NT2/D1 (cell line): ENCODE measurements at regions not wholly inside any gene's neighbourhood (a gene's known extent, or its start where the extent isn't known, plus 50 kb on each side); places are given as distances from the start of the nearest gene placed in this dataset.

Source experiments
- YY1 ChIP-seq: IDR thresholded peaks from 2 replicates; pipeline ENCODE4 v1.6.1; 2011; ENCODE audit not compliant: insufficient read length, insufficient read depth
- ZNF274 ChIP-seq: IDR thresholded peaks from 2 replicates; pipeline ENCODE4 v1.6.1; 2011; ENCODE audit warnings: mild to moderate bottlenecking, low read depth, low read length

DNA sequence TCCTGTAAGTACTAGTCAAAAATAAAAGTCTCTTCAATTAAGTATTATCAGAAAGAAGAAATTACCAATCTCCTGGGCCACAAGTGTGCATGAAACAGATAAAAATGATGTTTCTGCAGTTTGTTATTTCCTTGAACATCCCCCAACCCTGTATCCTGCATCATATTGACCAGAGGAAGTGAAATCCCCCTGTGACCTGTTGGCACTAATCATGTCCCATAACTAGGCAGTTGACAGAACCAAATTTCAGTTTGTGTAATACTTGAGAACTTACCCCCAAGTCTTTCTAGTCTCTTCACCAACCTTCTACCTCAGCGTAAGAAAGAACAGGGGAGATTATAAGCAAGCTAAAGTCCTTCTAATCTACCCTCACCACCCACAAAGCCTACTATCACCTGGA lies 368.2 kb upstream of the PDE4D start:
- TF ChIP-seq ZNF274 (no peak), YY1 (no peak)
